K562 (cell line): ENCODE measurements at regions not wholly inside any gene's neighbourhood (a gene's known extent, or its start where the extent isn't known, plus 50 kb on each side); places are given as distances from the start of the nearest gene placed in this dataset.

ENCODE experiments used
- ATAC-seq: fragments of 200-7000 bp; cut with Tn5 transposase; 3 replicates; pipeline ENCODE4 v1.9.1; 2020; ENCODE audit warnings: moderate library complexity
- BruUV-seq: library from RNA; stranded (reverse); fragments of 400-500 nt; replicated peaks from 2 replicates; lab custom pipeline; 2021; lab: Mats Ljungman, UMichigan
- CTCF ChIA-PET: fragments of 300-600 bp; formaldehyde crosslinking; extraction: SDS; loops from one replicate; lab custom pipeline; 2021; ENCODE audit warnings: low intra/inter-chr PET ratio; lab: Yijun Ruan, JAX
- POLR2A ChIA-PET: fragments of 300-600, 350-650 bp; sonication (Branson Sonifier 250); formaldehyde crosslinking; extraction: SDS; loops from one replicate; lab custom pipeline; 2021; ENCODE audit warnings: antibody characterized with exemption, inconsistent platforms; lab: Yijun Ruan, JAX
- DNase-seq, 4 experiments: peaks; one replicate each; pipeline versions ENCODE4 v3.0.0 to v3.0.0-alpha.2; 2011 to 2018; ENCODE audit warnings: low spot score in 3 of 4, mixed read lengths in 3 of 4; ENCODE audit errors: extremely low read depth in 1 of 4
- FAIRE-seq: peaks from 2 replicates; lab custom pipeline; 2011; peaks lifted over from hg19 to GRCh38; lab: Jason Lieb, UNC
- H2AFZ ChIP-seq: 2 replicates; pipeline ENCODE4 v1.6.0; 2011; ENCODE audit warnings: low read depth, low read length, control low read depth, inconsistent platforms
- H3K27ac ChIP-seq: fragments of 200-600 bp; 3 replicates; pipeline ENCODE4 v1.8.0; 2011; ENCODE audit warnings: low read depth, mild to moderate bottlenecking, control low read depth, inconsistent platforms, low read length, moderate library complexity, mixed read lengths; ENCODE audit errors: extremely low read depth
- H3K27me3 ChIP-seq, 2 experiments: fragments of 300-600 bp in 1 of 2; 2 replicates in 1 of 2; 3 replicates in 1 of 2; pipeline versions ENCODE4 v1.6.0 to v1.8.0; 2011; ENCODE audit warnings: inconsistent platforms in 2 of 2, low read length in 2 of 2, mild to moderate bottlenecking in 1 of 2, mixed read lengths in 1 of 2, moderate library complexity in 1 of 2; ENCODE audit not compliant: control insufficient read depth in 2 of 2, insufficient read depth in 2 of 2
- H3K36me3 ChIP-seq: fragments of 300-600 bp; 3 replicates; pipeline ENCODE4 v1.8.0; 2011; ENCODE audit warnings: mild to moderate bottlenecking, low read length, inconsistent platforms; ENCODE audit not compliant: control insufficient read depth, insufficient read depth
- H3K4me1 ChIP-seq, 2 experiments: fragments of 200-600 bp in 1 of 2; replicated peaks in 1 of 2; 2 replicates in 1 of 2; 3 replicates in 1 of 2; pipeline versions ENCODE4 v1.5.1 to v1.8.0; 2011; ENCODE audit warnings: inconsistent platforms in 2 of 2, low read length in 2 of 2, mild to moderate bottlenecking in 1 of 2, mixed read lengths in 1 of 2, moderate library complexity in 1 of 2; ENCODE audit not compliant: control insufficient read depth in 2 of 2, insufficient read depth in 2 of 2
- H3K4me2 ChIP-seq: 2 replicates; pipeline ENCODE4 v1.6.1; 2011; ENCODE audit warnings: low read length, control low read depth, inconsistent platforms, mixed read lengths; ENCODE audit not compliant: insufficient read depth
- H3K4me3 ChIP-seq: fragments of 200-600 bp; sonication (generic), shearing (Covaris generic); 2 replicates; pipeline ENCODE4 v1.5.1; 2016; ENCODE audit warnings: control low read depth, inconsistent platforms
- H3K79me2 ChIP-seq: fragments of 200-600 bp; 3 replicates; pipeline ENCODE4 v1.8.0; 2011; ENCODE audit warnings: low read length, inconsistent platforms; ENCODE audit not compliant: control insufficient read depth, insufficient read depth
- H3K9ac ChIP-seq, 2 experiments: 2 replicates each; pipeline versions ENCODE4 v1.6.0 to v1.6.1; 2011; ENCODE audit warnings: low read depth in 2 of 2, low read length in 2 of 2, control low read depth in 1 of 2, inconsistent platforms in 1 of 2, mild to moderate bottlenecking in 1 of 2, mixed read lengths in 1 of 2; ENCODE audit not compliant: insufficient read depth in 1 of 2
- H3K9me1 ChIP-seq: one replicate; pipeline ENCODE4 v1.6.0; 2011; ENCODE audit warnings: inconsistent platforms, mild to moderate bottlenecking, low read length, moderate library complexity; ENCODE audit not compliant: control insufficient read depth, insufficient read depth
- H3K9me3 ChIP-seq: replicated peaks from 2 replicates; pipeline ENCODE4 v1.5.1; 2011; ENCODE audit warnings: low read depth, low read length, inconsistent platforms; ENCODE audit not compliant: control insufficient read depth, insufficient read depth
- H4K20me1 ChIP-seq: replicated peaks from 2 replicates; pipeline ENCODE4 v1.6.1; 2011; ENCODE audit warnings: low read length, inconsistent platforms, mixed read lengths; ENCODE audit not compliant: control insufficient read depth, insufficient read depth
- DDX20 ChIP-seq: fragments of 450-650 bp; IDR thresholded peaks from 2 replicates; pipeline ENCODE4 v1.6.1; 2016; ENCODE audit warnings: missing genetic modification characterization, low read depth, mild to moderate bottlenecking, missing compliant biosample characterization, moderate library complexity
- ELK3 ChIP-seq: fragments of 450-650 bp; formaldehyde crosslinking; IDR thresholded peaks from 2 replicates; pipeline ENCODE4 v1.4.0; 2020; ENCODE audit warnings: mild to moderate bottlenecking
- LEF1 ChIP-seq: fragments of 450-650 bp; IDR thresholded peaks from 2 replicates; pipeline ENCODE4 v1.6.1; 2016; ENCODE audit warnings: mild to moderate bottlenecking
- MEIS2 ChIP-seq: fragments of 450-650 bp; IDR thresholded peaks from 2 replicates; pipeline ENCODE4 v1.6.1; 2014; ENCODE audit warnings: mild to moderate bottlenecking; ENCODE audit not compliant: partially characterized antibody
- MTF1 ChIP-seq: fragments of 250-450 bp; sonication (Bioruptor Pico); IDR thresholded peaks from 2 replicates; pipeline ENCODE4 v1.9.0; 2021; ENCODE audit warnings: moderate library complexity, mild to moderate bottlenecking, inconsistent platforms, borderline replicate concordance
- TRIM24 ChIP-seq, 2 experiments: fragments of 450-650 bp; IDR thresholded peaks; 2 replicates each; pipeline ENCODE4 v1.6.1; 2016
- ZNF140 ChIP-seq: fragments of 250-450 bp; sonication (Bioruptor Pico); IDR thresholded peaks from 2 replicates; pipeline ENCODE4 v1.8.0; 2021; ENCODE audit warnings: moderate library complexity, mild to moderate bottlenecking, inconsistent platforms
- ZNF23 ChIP-seq: fragments of 250-450 bp; sonication (Bioruptor Pico); IDR thresholded peaks from 2 replicates; pipeline ENCODE4 v1.4.0; 2020; ENCODE audit warnings: mild to moderate bottlenecking
- ZNF311 ChIP-seq: fragments of 250-450 bp; sonication (Bioruptor Pico); IDR thresholded peaks from 2 replicates; pipeline ENCODE4 v1.4.0; 2020; ENCODE audit warnings: mild to moderate bottlenecking, moderate library complexity
- ZNF707 ChIP-seq: fragments of 250-450 bp; sonication (Bioruptor Pico); conservative IDR thresholded peaks from 2 replicates; pipeline ENCODE4 v1.8.0; 2022; ENCODE audit warnings: inconsistent platforms, mild to moderate bottlenecking, moderate library complexity
- ZNF766 ChIP-seq: fragments of 200-800 bp; sonication (Bioruptor generic); conservative IDR thresholded peaks from 2 replicates; pipeline ENCODE4 v1.6.1; 2016; ENCODE audit warnings: missing genetic modification characterization, missing compliant biosample characterization
- WGBS: fragments of 100-300 bp; shearing (Covaris generic); methylation state at CpG from one replicate; pipeline ENCODE4 v1.1.6; 2016; ENCODE audit warnings: low coverage, mixed read lengths; ENCODE audit not compliant: insufficient coverage; ENCODE audit errors: missing lambda C conversion rate; 5-methylcytosine and 5-hydroxymethylcytosine counted together
- in situ Hi-C: fragments of 300-500 bp; cut with MboI; formaldehyde crosslinking; loops from 4 replicates; pipeline ENCODE4 v1.15.0; 2018; ENCODE audit warnings: inconsistent platforms, mixed read lengths
- intact Hi-C: fragments of 100-400 bp; cut with micrococcal nuclease; formaldehyde crosslinking; loops from 2 replicates; pipeline ENCODE4 v1.14.2; 2022

DNA sequence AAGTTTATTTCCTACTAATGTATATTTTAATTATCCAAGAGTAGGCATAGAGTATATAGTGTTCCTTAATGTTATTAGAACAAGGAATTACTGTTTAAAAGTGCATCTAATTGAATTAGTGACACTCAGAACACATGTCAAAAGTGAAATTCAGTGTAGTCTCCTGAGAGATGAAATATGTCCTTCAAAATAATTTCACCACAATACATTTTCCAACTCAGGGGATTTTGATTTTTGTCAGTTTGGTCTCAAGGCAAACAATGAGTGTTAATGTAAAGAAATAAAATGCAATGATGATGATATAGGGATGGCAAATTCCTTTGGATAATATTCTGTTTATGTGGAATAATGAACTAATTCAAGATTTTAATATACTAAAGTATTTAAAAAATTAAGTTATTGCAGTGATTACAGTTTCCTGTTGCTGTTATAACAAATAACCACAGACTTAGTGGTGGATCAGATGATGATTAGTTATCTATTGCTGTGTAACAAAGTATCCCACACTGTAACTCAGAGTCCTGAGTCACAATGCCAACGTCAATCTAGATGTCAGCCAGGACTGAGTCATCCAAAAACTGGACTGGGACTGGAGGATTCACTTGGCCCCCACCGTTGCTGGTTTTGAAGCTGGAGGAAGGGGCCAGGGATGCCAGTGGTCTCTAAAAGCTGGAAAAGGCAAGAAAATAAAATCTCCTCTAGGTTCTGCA lies 148.0 kb upstream of the SLC7A11 start (continued):
- TF ChIP-seq DDX20 (tag): no peak
- TF ChIP-seq ZNF766 (CRISPR knock-in tag): no peak
- TF ChIP-seq TRIM24 (IDR thresholded peaks at IDR 0.05): peak in 1 of 2 experiments; percentile 74; a peak in 2 of 4 replicates
- no peak for TF ChIP-seq LEF1
- no peak for TF ChIP-seq ELK3 (CRISPR knock-in tag)
- no peak for TF ChIP-seq ZNF311 (CRISPR knock-in tag)
- TF ChIP-seq MEIS2: peak; percentile 63
- TF ChIP-seq ZNF23 (CRISPR knock-in tag): no peak
- no peak for TF ChIP-seq MTF1 (CRISPR knock-in tag)

DNA sequence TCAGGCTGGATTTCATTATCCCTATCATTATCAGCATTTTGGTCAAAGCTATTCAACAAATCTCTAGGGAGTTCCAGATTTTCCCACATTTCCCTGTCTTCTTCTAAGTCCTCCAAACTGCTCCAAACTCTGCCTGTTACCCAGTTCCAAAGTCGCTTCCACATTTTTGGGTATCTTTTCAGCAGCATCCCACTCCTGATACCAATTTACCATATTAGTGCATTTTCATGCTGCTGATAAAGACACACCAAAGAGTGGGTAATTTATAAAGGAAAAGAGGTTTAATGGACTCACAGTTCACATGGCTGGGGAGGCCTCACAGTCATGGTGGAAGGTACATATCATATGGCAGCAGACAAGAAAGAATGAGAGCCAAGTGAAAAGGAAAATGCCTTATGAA lies 132.8 kb upstream of the SLC7A11 start:
- POLR2A ChIA-PET: no interaction called here
- Histone ChIP-seq H3K4me2 (no peak overlapping the region), H3K4me3 (no peak overlapping the region), H3K27me3 (no peaks in the 10 kb centered on the region), H4K20me1 (no peaks in the 10 kb centered on the region), H3K79me2 (no peaks in the 10 kb centered on the region), H3K27ac (no peak overlapping the region), H3K9me1 (no peaks in the 10 kb centered on the region), H3K4me1 (no peaks in the 10 kb centered on the region), H3K9ac (no peak overlapping the region), H3K9me3 (no peaks in the 10 kb centered on the region), H2AFZ (no peak overlapping the region)
- no TSS peak for BruUV-seq
- no peak for ATAC-seq
- no peak for DNase-seq
- in situ Hi-C loops: no loop called here
- no peak for FAIRE-seq
- intact Hi-C loops: no loop called here
- WGBS: 6% methylated on average over 1 of the region's 1 CpG
- peak; percentile 85 for TF ChIP-seq ZNF707
- no peak for TF ChIP-seq ZNF140 (CRISPR knock-in tag)
- TF ChIP-seq, all 486 proteins: peak for 1
- no peaks in the 10 kb centered on the region for H3K36me3 ChIP-seq
- CTCF ChIA-PET: no interaction called here
